ENCODE measurements at regions not wholly inside any gene's neighbourhood (a gene's known extent, or its start where the extent isn't known, plus 50 kb on each side); places are given as distances from the start of the nearest gene placed in this dataset.

DNA sequence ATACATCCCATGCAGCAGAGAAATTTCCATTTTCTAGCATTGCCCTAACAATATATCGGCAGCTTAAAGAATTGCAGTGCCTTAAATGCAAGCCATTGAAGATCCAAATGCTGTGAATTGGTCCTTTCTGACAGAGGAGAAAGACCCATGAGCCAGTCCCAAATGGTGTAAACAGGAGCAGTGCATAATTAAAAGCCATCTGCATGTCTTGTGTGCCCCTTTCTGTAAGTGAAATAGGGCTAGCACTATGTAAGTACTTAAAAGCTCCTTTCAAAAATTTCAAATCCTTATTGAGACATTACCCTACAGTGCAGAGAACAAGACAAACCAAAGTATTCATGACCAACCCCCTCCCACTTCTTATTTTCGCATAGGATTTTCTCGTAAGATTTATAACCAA is 108.7 kb upstream of the LCORL start:
- TF ChIP-seq, protein P1, sequence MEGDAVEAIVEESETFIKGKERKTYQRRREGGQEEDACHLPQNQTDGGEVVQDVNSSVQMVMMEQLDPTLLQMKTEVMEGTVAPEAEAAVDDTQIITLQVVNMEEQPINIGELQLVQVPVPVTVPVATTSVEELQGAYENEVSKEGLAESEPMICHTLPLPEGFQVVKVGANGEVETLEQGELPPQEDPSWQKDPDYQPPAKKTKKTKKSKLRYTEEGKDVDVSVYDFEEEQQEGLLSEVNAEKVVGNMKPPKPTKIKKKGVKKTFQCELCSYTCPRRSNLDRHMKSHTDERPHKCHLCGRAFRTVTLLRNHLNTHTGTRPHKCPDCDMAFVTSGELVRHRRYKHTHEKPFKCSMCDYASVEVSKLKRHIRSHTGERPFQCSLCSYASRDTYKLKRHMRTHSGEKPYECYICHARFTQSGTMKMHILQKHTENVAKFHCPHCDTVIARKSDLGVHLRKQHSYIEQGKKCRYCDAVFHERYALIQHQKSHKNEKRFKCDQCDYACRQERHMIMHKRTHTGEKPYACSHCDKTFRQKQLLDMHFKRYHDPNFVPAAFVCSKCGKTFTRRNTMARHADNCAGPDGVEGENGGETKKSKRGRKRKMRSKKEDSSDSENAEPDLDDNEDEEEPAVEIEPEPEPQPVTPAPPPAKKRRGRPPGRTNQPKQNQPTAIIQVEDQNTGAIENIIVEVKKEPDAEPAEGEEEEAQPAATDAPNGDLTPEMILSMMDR (IDR thresholded peaks at IDR 0.05) = no peak
- TF ChIP-seq, protein P2, sequence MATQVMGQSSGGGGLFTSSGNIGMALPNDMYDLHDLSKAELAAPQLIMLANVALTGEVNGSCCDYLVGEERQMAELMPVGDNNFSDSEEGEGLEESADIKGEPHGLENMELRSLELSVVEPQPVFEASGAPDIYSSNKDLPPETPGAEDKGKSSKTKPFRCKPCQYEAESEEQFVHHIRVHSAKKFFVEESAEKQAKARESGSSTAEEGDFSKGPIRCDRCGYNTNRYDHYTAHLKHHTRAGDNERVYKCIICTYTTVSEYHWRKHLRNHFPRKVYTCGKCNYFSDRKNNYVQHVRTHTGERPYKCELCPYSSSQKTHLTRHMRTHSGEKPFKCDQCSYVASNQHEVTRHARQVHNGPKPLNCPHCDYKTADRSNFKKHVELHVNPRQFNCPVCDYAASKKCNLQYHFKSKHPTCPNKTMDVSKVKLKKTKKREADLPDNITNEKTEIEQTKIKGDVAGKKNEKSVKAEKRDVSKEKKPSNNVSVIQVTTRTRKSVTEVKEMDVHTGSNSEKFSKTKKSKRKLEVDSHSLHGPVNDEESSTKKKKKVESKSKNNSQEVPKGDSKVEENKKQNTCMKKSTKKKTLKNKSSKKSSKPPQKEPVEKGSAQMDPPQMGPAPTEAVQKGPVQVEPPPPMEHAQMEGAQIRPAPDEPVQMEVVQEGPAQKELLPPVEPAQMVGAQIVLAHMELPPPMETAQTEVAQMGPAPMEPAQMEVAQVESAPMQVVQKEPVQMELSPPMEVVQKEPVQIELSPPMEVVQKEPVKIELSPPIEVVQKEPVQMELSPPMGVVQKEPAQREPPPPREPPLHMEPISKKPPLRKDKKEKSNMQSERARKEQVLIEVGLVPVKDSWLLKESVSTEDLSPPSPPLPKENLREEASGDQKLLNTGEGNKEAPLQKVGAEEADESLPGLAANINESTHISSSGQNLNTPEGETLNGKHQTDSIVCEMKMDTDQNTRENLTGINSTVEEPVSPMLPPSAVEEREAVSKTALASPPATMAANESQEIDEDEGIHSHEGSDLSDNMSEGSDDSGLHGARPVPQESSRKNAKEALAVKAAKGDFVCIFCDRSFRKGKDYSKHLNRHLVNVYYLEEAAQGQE (IDR thresholded peaks at IDR 0.05; ENCODE audit: insufficient read depth in 1 of 2, low read depth in 2 of 2, low read length in 1 of 2) = no peak
- TF ChIP-seq POLR2AphosphoS5 (IDR thresholded peaks at IDR 0.05; ENCODE audit: low read depth, low read length) (no peak), SIN3A (IDR thresholded peaks at IDR 0.05; ENCODE audit: borderline replicate concordance, insufficient read depth, low read depth, low read length) (no peak), TCF7L2 (IDR thresholded peaks at IDR 0.05; ENCODE audit: low read depth, low read length) (no peak)

All from Panc1 (cell line).